ENCODE measurements at regions not wholly inside any gene's neighbourhood (a gene's known extent, or its start where the extent isn't known, plus 50 kb on each side); places are given as distances from the start of the nearest gene placed in this dataset.

- ATAC-seq (ENCODE audit: low read depth) (no peak), DNase-seq (ENCODE audit: low spot score) (no peak)
- Histone ChIP-seq H3K36me3 (ENCODE audit: low read depth) (no peaks in the 10 kb centered on the region), H3K27me3 (ENCODE audit: insufficient read depth, poor library complexity, severe bottlenecking) (no peaks in the 10 kb centered on the region), H3K4me1 (ENCODE audit: insufficient read depth, poor library complexity, severe bottlenecking) (no peaks in the 10 kb centered on the region), H3K4me3 (ENCODE audit: severe bottlenecking) (no peak overlapping the region), H3K27ac (ENCODE audit: poor library complexity, severe bottlenecking) (no peak overlapping the region), H3K9me3 (ENCODE audit: severe bottlenecking) (no peaks in the 10 kb centered on the region)
- TF ChIP-seq, protein P1, sequence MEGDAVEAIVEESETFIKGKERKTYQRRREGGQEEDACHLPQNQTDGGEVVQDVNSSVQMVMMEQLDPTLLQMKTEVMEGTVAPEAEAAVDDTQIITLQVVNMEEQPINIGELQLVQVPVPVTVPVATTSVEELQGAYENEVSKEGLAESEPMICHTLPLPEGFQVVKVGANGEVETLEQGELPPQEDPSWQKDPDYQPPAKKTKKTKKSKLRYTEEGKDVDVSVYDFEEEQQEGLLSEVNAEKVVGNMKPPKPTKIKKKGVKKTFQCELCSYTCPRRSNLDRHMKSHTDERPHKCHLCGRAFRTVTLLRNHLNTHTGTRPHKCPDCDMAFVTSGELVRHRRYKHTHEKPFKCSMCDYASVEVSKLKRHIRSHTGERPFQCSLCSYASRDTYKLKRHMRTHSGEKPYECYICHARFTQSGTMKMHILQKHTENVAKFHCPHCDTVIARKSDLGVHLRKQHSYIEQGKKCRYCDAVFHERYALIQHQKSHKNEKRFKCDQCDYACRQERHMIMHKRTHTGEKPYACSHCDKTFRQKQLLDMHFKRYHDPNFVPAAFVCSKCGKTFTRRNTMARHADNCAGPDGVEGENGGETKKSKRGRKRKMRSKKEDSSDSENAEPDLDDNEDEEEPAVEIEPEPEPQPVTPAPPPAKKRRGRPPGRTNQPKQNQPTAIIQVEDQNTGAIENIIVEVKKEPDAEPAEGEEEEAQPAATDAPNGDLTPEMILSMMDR (IDR thresholded peaks at IDR 0.05; ENCODE audit: poor library complexity, severe bottlenecking), result no peak
Measured at GRCh38 chr2:185245216-185245615, 493.4 kb upstream of the FSIP2 start.

GRCh38 chr2:185245806-185246205 is 492.8 kb upstream of the FSIP2 start:
- Histone ChIP-seq H3K27ac (ENCODE audit: poor library complexity, severe bottlenecking) (no peak overlapping the region), H3K4me1 (ENCODE audit: insufficient read depth, poor library complexity, severe bottlenecking) (no peaks in the 10 kb centered on the region), H3K27me3 (ENCODE audit: insufficient read depth, poor library complexity, severe bottlenecking) (no peaks in the 10 kb centered on the region), H3K36me3 (ENCODE audit: low read depth) (no peaks in the 10 kb centered on the region), H3K4me3 (ENCODE audit: severe bottlenecking) (no peak overlapping the region), H3K9me3 (ENCODE audit: severe bottlenecking) (no peaks in the 10 kb centered on the region)
- DNase-seq (ENCODE audit: low spot score), result no peak
- TF ChIP-seq, protein P1 (IDR thresholded peaks at IDR 0.05; ENCODE audit: poor library complexity, severe bottlenecking), result no peak
- no peak for ATAC-seq (ENCODE audit: low read depth)

GRCh38 chr2:185246717-185247116 is 491.9 kb upstream of the FSIP2 start:
- H3K27me3 ChIP-seq (ENCODE audit: insufficient read depth, poor library complexity, severe bottlenecking), result no peaks in the 10 kb centered on the region
- DNase-seq (ENCODE audit: low spot score) (no peak), ATAC-seq (ENCODE audit: low read depth) (no peak)
- no peaks in the 10 kb centered on the region for H3K36me3 ChIP-seq (ENCODE audit: low read depth)
- H3K27ac ChIP-seq (ENCODE audit: poor library complexity, severe bottlenecking), result no peak overlapping the region
- TF ChIP-seq, protein P1 (IDR thresholded peaks at IDR 0.05; ENCODE audit: poor library complexity, severe bottlenecking), result no peak
- no peaks in the 10 kb centered on the region for H3K4me1 ChIP-seq (ENCODE audit: insufficient read depth, poor library complexity, severe bottlenecking)
- no peak overlapping the region for H3K4me3 ChIP-seq (ENCODE audit: severe bottlenecking)
- no peaks in the 10 kb centered on the region for H3K9me3 ChIP-seq (ENCODE audit: severe bottlenecking)

DNA sequence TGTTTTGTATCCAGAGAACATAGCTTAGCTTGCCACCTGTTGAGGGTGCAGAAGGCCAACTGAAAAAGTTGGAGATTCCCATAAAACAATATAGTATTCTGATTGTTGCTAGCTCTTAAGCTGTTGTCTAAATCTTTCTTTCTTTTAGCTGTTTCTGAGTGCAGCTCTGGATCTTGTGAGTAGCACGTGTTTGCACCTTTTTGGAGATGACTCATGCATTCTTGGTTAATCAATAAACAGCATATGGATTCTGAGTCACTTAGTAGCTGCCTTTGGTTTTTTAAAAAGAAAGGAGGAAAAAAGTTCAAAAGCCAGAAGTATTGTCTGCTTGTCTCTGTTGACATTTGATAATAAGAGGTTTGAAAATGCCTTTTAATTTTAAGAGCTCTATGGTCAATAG is 483.0 kb upstream of the FSIP2 start:
- DNase-seq (ENCODE audit: low spot score) (no peak), ATAC-seq (ENCODE audit: low read depth) (no peak)
- no peak overlapping the region for H3K4me3 ChIP-seq (ENCODE audit: severe bottlenecking)
- H3K27me3 ChIP-seq (ENCODE audit: insufficient read depth, poor library complexity, severe bottlenecking), result no peaks in the 10 kb centered on the region
- H3K36me3 ChIP-seq (ENCODE audit: low read depth), result no peaks in the 10 kb centered on the region
- H3K27ac ChIP-seq (ENCODE audit: poor library complexity, severe bottlenecking), result no peak overlapping the region
- no peaks in the 10 kb centered on the region for H3K4me1 ChIP-seq (ENCODE audit: insufficient read depth, poor library complexity, severe bottlenecking)
- H3K9me3 ChIP-seq (ENCODE audit: severe bottlenecking), result no peaks in the 10 kb centered on the region
- TF ChIP-seq, protein P1 (IDR thresholded peaks at IDR 0.05; ENCODE audit: poor library complexity, severe bottlenecking), result no peak

DNA sequence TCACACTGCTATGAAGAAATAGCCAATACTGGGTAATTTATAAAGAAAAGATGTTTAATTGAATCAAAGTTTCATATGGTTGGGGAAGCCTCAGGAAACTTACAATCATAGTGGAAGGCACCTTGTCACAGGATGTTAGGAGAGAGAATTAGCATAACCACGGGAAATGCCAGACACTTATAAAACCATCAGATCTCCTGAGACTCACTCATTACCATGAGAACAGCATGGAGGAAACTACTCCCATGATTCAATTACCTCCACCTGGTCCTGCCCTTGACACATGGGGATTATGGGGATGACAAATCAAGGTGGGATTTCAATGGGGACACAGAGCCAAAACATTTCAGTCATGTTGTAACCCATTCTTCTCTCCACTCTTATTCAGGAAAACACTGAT is 472.9 kb upstream of the FSIP2 start:
- Histone ChIP-seq H3K9me3 (ENCODE audit: severe bottlenecking) (no peaks in the 10 kb centered on the region), H3K27me3 (ENCODE audit: insufficient read depth, poor library complexity, severe bottlenecking) (no peaks in the 10 kb centered on the region), H3K27ac (ENCODE audit: poor library complexity, severe bottlenecking) (no peak overlapping the region), H3K4me3 (ENCODE audit: severe bottlenecking) (no peak overlapping the region), H3K4me1 (ENCODE audit: insufficient read depth, poor library complexity, severe bottlenecking) (no peaks in the 10 kb centered on the region), H3K36me3 (ENCODE audit: low read depth) (no peaks in the 10 kb centered on the region)
- DNase-seq (ENCODE audit: low spot score), result no peak
- no peak for ATAC-seq (ENCODE audit: low read depth)
- TF ChIP-seq, protein P1 (IDR thresholded peaks at IDR 0.05; ENCODE audit: poor library complexity, severe bottlenecking), result no peak
